Fibroblast of upper back skin (primary cell): ENCODE measurements at regions not wholly inside any gene's neighbourhood (a gene's known extent, or its start where the extent isn't known, plus 50 kb on each side); places are given as distances from the start of the nearest gene placed in this dataset.

Experiments used
- DNase-seq: peaks from one replicate; pipeline ENCODE4 v3.0.0-alpha.2; 2013

GRCh38 chr9:19732441-19732951, 56.3 kb downstream of the SLC24A2 start:
- no peak for DNase-seq

- DNase-seq: no peak
Observed at GRCh38 chr9:19728101-19728500, 60.7 kb downstream of the SLC24A2 start.

- no peak for DNase-seq
Observed at GRCh38 chr9:19725970-19726369, 62.9 kb downstream of the SLC24A2 start.

GRCh38 chr9:19720377-19720776, 68.5 kb downstream of the SLC24A2 start:
- DNase-seq: peak; percentile 35

- DNase-seq: no peak
Observed at GRCh38 chr9:19703702-19704101, 85.1 kb downstream of the SLC24A2 start.

- DNase-seq: no peak
Observed at GRCh38 chr9:19701991-19702390, 86.8 kb downstream of the SLC24A2 start.

GRCh38 chr9:19701274-19701673, 87.6 kb downstream of the SLC24A2 start:
- no peak for DNase-seq

GRCh38 chr9:19700699-19701098, 88.1 kb downstream of the SLC24A2 start:
- no peak for DNase-seq

GRCh38 chr9:19699756-19700155, 89.1 kb downstream of the SLC24A2 start:
- no peak for DNase-seq

- DNase-seq: no peak
Observed at GRCh38 chr9:19698960-19699359, 89.9 kb downstream of the SLC24A2 start.

GRCh38 chr9:19694601-19695000, 94.2 kb downstream of the SLC24A2 start:
- no peak for DNase-seq

- peak; percentile 8 for DNase-seq
Observed at GRCh38 chr9:19690128-19690527, 98.7 kb downstream of the SLC24A2 start.

- peak; percentile 1 for DNase-seq
Observed at GRCh38 chr9:19689328-19690101, 99.3 kb downstream of the SLC24A2 start.

- no peak for DNase-seq
Observed at GRCh38 chr9:19683715-19684114, 105.1 kb downstream of the SLC24A2 start.

GRCh38 chr9:19682397-19682796, 106.4 kb downstream of the SLC24A2 start:
- DNase-seq: no peak

- DNase-seq: no peak
Observed at GRCh38 chr9:19681846-19682245, 107.0 kb downstream of the SLC24A2 start.

- no peak for DNase-seq
Observed at GRCh38 chr9:19677924-19678323, 110.9 kb downstream of the SLC24A2 start.

- DNase-seq: no peak
Observed at GRCh38 chr9:19675492-19675891, 113.3 kb downstream of the SLC24A2 start.

- DNase-seq: no peak
Observed at GRCh38 chr9:19666575-19666974, 122.3 kb downstream of the SLC24A2 start.

GRCh38 chr9:19665146-19665863, 123.5 kb downstream of the SLC24A2 start:
- no peak for DNase-seq

GRCh38 chr9:19663570-19663969, 125.3 kb downstream of the SLC24A2 start:
- DNase-seq: no peak

GRCh38 chr9:19662213-19662612, 126.6 kb downstream of the SLC24A2 start:
- no peak for DNase-seq

GRCh38 chr9:19660019-19660418, 128.8 kb downstream of the SLC24A2 start:
- DNase-seq: no peak

GRCh38 chr9:19656704-19657103, 132.1 kb downstream of the SLC24A2 start:
- no peak for DNase-seq
